ENCODE measurements at regions not wholly inside any gene's neighbourhood (a gene's known extent, or its start where the extent isn't known, plus 50 kb on each side); places are given as distances from the start of the nearest gene placed in this dataset.
"Not testable (repeated sequence)": the region's sequence is repeated elsewhere in the genome, so short reads cannot be mapped to it uniquely, and the experiment has no call there.

DNA sequence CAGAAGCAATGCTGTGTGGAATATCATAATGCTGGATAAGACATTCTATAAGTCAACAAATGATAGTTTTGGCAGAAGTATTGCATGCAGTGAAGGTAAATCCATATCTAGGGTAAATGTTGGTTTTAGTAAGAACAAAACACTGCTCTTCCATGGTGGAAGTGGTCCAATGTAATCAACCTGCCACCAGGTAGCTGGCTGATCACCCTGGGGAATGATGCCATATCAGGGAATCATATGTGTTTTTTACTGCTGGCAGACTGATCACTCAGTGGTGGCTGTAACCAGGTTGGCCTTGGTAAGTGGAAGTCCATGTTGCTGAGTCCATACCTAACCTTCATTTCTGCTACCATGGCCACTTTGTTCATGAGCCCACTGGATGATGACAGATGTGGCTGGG, 74.0 kb upstream of the CENPE start:
- peak overlapping the region; percentile 53 for H3K27ac ChIP-seq
- TF ChIP-seq ZFX (IDR thresholded peaks at IDR 0.05; ENCODE audit: borderline replicate concordance) = no peak
- TF ChIP-seq, protein P1, sequence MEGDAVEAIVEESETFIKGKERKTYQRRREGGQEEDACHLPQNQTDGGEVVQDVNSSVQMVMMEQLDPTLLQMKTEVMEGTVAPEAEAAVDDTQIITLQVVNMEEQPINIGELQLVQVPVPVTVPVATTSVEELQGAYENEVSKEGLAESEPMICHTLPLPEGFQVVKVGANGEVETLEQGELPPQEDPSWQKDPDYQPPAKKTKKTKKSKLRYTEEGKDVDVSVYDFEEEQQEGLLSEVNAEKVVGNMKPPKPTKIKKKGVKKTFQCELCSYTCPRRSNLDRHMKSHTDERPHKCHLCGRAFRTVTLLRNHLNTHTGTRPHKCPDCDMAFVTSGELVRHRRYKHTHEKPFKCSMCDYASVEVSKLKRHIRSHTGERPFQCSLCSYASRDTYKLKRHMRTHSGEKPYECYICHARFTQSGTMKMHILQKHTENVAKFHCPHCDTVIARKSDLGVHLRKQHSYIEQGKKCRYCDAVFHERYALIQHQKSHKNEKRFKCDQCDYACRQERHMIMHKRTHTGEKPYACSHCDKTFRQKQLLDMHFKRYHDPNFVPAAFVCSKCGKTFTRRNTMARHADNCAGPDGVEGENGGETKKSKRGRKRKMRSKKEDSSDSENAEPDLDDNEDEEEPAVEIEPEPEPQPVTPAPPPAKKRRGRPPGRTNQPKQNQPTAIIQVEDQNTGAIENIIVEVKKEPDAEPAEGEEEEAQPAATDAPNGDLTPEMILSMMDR (IDR thresholded peaks at IDR 0.05) = no peak

DNA sequence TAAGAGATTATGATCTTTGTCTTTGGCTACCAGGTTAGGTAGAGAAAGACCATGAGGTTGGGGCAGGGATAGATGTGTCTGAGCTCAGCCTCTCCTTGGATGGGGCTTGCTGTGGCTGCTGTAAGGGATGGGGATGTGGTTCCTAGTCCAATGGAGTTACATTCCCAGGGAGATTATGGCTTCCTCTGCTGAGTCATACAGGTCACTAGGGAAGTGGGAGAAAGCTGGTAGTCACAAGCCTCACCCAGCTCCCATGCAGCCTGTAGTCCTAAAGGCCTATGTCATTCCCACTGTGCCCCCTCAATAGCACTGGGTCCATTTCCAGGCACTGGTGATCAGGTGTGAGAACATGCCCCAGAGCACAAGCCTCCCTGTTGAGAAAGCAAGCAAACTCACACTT, 70.6 kb upstream of the CENPE start:
- H3K27ac ChIP-seq = no peak overlapping the region
- TF ChIP-seq, protein P1 (IDR thresholded peaks at IDR 0.05) = no peak
- no peak for TF ChIP-seq ZFX (IDR thresholded peaks at IDR 0.05; ENCODE audit: borderline replicate concordance)

DNA sequence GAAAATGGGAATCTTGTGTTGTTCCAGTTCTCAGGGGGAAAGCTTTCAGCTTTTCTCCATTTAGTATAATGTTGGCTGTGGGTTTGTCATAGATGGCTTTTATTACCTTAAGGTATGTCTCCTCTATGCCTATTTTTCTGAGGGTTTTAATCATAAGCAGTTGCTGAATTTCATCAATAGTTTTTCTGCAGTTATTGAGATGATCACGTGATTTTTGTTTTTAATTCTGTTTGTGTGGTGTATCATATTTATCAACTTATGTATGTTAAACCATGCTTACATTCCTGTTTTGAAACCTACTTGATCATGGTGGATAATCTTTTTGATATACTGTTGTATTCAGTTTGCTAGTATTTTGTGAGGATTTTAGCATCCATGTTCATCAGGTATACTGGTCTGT, 66.8 kb upstream of the CENPE start:
- H3K27ac ChIP-seq = no peak overlapping the region
- TF ChIP-seq, protein P1 (IDR thresholded peaks at IDR 0.05) = no peak
- TF ChIP-seq ZFX (IDR thresholded peaks at IDR 0.05; ENCODE audit: borderline replicate concordance) = no peak

DNA sequence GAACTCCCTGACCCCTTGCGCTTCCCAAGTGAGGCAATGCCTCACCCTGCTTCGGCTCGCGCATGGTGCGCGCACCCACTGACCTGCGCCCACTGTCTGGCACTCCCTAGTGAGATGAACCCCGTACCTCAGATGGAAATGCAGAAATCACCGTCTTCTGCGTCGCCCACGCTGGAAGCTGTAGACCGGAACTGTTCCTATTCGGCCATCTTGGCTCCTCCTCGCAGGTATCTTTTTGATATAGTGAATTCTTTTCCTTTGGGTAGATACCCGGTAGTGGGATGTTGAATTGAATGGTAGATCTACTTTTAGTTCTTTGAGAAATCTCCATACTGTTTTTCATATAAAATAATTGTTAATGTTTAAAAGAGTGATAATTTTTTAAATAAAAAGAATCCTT, 57.9 kb upstream of the CENPE start:
- H3K27ac ChIP-seq = not testable (repeated sequence)

Measured in 22Rv1 (cell line).